ENCODE measurements at regions not wholly inside any gene's neighbourhood (a gene's known extent, or its start where the extent isn't known, plus 50 kb on each side); places are given as distances from the start of the nearest gene placed in this dataset.

GRCh38 chr3:68648494-68648893 is 283.9 kb downstream of the TAFA4 start:
- no peak overlapping the region for H3K27ac ChIP-seq (ENCODE audit: low read depth in 1 of 2, low read length in 2 of 2)
- Mint-ChIP-seq H3K9me3 (peaks cover 0 to 5% (median 0%) of the 10 kb centered on the region in 7 donors), H3K4me3 (no peak overlapping the region), H3K27ac (no peak overlapping the region), H3K4me1 (no peaks in the 10 kb centered on the region), H3K27me3 (ENCODE audit: low read depth in 3 of 3) (peaks cover 0 to 2% (median 2%) of the 10 kb centered on the region in 3 donors), H3K36me3 (no peaks in the 10 kb centered on the region)
- no peak overlapping the region for H3K9ac ChIP-seq (ENCODE audit: insufficient read depth, low read length, poor library complexity, severe bottlenecking)
- H4K20me1 ChIP-seq (ENCODE audit: insufficient read depth, low read length), result no peaks in the 10 kb centered on the region
- no peaks in the 10 kb centered on the region for H3K4me1 ChIP-seq (ENCODE audit: control insufficient read depth in 1 of 2, insufficient read depth in 2 of 2, low read length in 2 of 2)
- H3K27me3 ChIP-seq (ENCODE audit: control insufficient read depth in 2 of 2, insufficient read depth in 2 of 2, low read length in 2 of 2), result no peaks in the 10 kb centered on the region
- H2AFZ ChIP-seq (ENCODE audit: insufficient read depth, low read depth, low read length, poor library complexity, severe bottlenecking), result no peak overlapping the region
- no peaks in the 10 kb centered on the region for H3K79me2 ChIP-seq (ENCODE audit: insufficient read depth, low read length)
- no peak overlapping the region for H3K4me3 ChIP-seq (replicated peaks in 1 of 3; ENCODE audit: low read depth in 2 of 3, low read length in 3 of 3)
- H3K4me2 ChIP-seq (replicated peaks; ENCODE audit: extremely low read depth, low read length, poor library complexity, severe bottlenecking), result no peak overlapping the region
- no CpG with 5 or more reads among the region's 2 CpGs for WGBS (ENCODE audit: insufficient coverage)
- TF ChIP-seq CTCF (IDR thresholded peaks at IDR 0.05), result no peak
- DNase-seq, result no peak
- intact Hi-C loops (cut with micrococcal nuclease), result no loop called here
- no peaks in the 10 kb centered on the region for H3K9me3 ChIP-seq (replicated peaks in 1 of 2; ENCODE audit: control insufficient read depth in 1 of 2, insufficient read depth in 1 of 2, low read length in 2 of 2)
- H3K36me3 ChIP-seq (replicated peaks in 1 of 2; ENCODE audit: control insufficient read depth in 1 of 2, insufficient read depth in 2 of 2, low read length in 2 of 2), result no peaks in the 10 kb centered on the region

- H3K4me1 Mint-ChIP-seq, result no peaks in the 10 kb centered on the region
- Histone ChIP-seq H3K9ac (ENCODE audit: insufficient read depth, low read length, poor library complexity, severe bottlenecking) (no peak overlapping the region), H3K27me3 (ENCODE audit: control insufficient read depth in 2 of 2, insufficient read depth in 2 of 2, low read length in 2 of 2) (no peaks in the 10 kb centered on the region), H3K36me3 (replicated peaks in 1 of 2; ENCODE audit: control insufficient read depth in 1 of 2, insufficient read depth in 2 of 2, low read length in 2 of 2) (no peaks in the 10 kb centered on the region), H3K27ac (ENCODE audit: low read depth in 1 of 2, low read length in 2 of 2) (no peak overlapping the region), H2AFZ (ENCODE audit: insufficient read depth, low read depth, low read length, poor library complexity, severe bottlenecking) (no peak overlapping the region), H3K4me2 (replicated peaks; ENCODE audit: extremely low read depth, low read length, poor library complexity, severe bottlenecking) (no peak overlapping the region), H3K4me3 (replicated peaks in 1 of 3; ENCODE audit: low read depth in 2 of 3, low read length in 3 of 3) (no peak overlapping the region), H3K79me2 (ENCODE audit: insufficient read depth, low read length) (no peaks in the 10 kb centered on the region), H3K4me1 (ENCODE audit: control insufficient read depth in 1 of 2, insufficient read depth in 2 of 2, low read length in 2 of 2) (no peaks in the 10 kb centered on the region), H4K20me1 (ENCODE audit: insufficient read depth, low read length) (no peaks in the 10 kb centered on the region), H3K9me3 (replicated peaks in 1 of 2; ENCODE audit: control insufficient read depth in 1 of 2, insufficient read depth in 1 of 2, low read length in 2 of 2) (no peaks in the 10 kb centered on the region)
- no peak for TF ChIP-seq CTCF (IDR thresholded peaks at IDR 0.05)
- H3K27me3 Mint-ChIP-seq (ENCODE audit: low read depth in 3 of 3), result no peaks in the 10 kb centered on the region
- intact Hi-C loops (cut with micrococcal nuclease), result no loop called here
- whole genome bisulfite sequencing (ENCODE audit: insufficient coverage), result no CpG with 5 or more reads among the region's 7 CpGs
- H3K27ac Mint-ChIP-seq, result no peak overlapping the region
- DNase-seq, result no peak
- no peaks in the 10 kb centered on the region for H3K36me3 Mint-ChIP-seq
- H3K4me3 Mint-ChIP-seq, result no peak overlapping the region
- H3K9me3 Mint-ChIP-seq, result peaks cover 0 to 2% (median 0%) of the 10 kb centered on the region in 7 donors
Observed at GRCh38 chr3:68631850-68632545, 300.3 kb downstream of the TAFA4 start.
